ENCODE measurements at regions not wholly inside any gene's neighbourhood (a gene's known extent, or its start where the extent isn't known, plus 50 kb on each side); places are given as distances from the start of the nearest gene placed in this dataset.
A peak's percentile ranks its signal among the peaks of the same experiment; 100 is the strongest.

DNA sequence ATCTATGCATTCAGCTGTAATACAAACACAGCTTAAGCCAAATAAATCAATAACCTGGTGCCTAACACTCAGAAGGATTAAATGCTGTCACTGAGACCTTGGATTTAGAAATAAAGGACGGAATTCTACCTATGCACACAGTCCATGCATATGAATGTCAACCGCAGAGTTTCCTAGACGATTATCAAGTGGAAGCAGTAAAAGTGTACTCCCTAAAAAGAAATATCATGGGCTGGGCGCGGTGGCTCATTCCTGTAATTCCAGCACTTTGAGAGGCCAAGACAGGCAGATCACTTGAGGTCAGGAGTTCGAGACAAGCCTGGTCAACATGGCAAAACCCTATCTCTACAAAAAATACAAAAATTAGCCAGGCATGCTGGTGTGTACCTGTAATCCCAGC lies 188.2 kb upstream of the DYRK2 start:
- peaks cover 0 to 35% (median 24%) of the 10 kb centered on the region in 4 donors for H3K4me1 ChIP-seq
- no peaks in the 10 kb centered on the region for H3K36me3 ChIP-seq
- H3K4me3 ChIP-seq = no peak overlapping the region
- H3K27ac ChIP-seq = no peak overlapping the region
- intact Hi-C loops (cut with DNase I) = no loop called here
- H3K9me3 ChIP-seq = no peaks in the 10 kb centered on the region
- no peak for TF ChIP-seq POLR2A (IDR thresholded peaks at IDR 0.05)
- no peak for TF ChIP-seq EP300 (IDR thresholded peaks at IDR 0.05)
- TF ChIP-seq POLR2AphosphoS5 (IDR thresholded peaks at IDR 0.05) = no peak
- no peak for TF ChIP-seq CTCF (IDR thresholded peaks at IDR 0.05)
- 67 to 77% methylated on average over 6 of the region's 6 CpGs for WGBS, 2 donors
- DNase-seq = no peak
- H3K27me3 ChIP-seq = no peaks in the 10 kb centered on the region

DNA sequence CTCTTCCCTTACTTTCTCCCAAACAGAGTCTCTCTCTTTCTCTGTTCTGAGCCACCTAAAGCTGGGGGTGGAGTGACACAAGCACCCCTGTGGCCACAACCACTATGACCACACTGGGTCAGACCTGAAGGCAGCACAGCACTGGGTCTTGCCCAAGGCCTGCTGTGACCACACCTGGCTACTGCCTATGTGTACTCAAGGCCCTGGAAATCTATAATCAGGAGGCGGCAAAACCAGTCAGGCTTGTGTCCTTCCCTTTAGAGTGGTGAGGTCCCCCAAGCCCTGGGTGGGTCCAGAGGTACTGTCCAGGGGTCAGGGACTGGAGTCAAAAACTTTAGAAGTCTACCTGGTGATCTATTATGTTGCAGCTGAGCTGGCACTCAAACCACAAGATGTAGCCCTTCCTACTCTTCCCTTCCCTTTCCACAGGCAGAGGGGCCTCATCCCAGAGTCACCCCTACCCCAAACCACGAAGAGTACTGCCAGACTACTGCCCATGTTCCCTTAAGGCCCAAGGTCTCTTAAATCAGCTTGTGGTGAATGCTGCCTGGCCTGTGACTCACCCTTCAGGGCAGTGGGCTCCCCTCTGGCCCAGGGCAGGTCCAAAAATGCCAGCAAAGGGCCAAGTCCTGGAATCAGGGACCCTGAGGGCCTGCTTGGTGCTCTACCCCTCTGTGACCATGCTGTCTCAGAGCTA lies 179.8 kb upstream of the DYRK2 start:
- H3K9me3 ChIP-seq = no peaks in the 10 kb centered on the region
- H3K4me3 ChIP-seq = no peak overlapping the region
- no peak for TF ChIP-seq POLR2A (IDR thresholded peaks at IDR 0.05)
- no peak for TF ChIP-seq CTCF (IDR thresholded peaks at IDR 0.05)
- intact Hi-C loops (cut with DNase I) = no loop called here
- peaks cover 0 to 40% (median 30%) of the 10 kb centered on the region in 4 donors for H3K4me1 ChIP-seq
- no peak for DNase-seq
- peak overlapping the region in 2 of 4 donors; percentile 60 to 68 for H3K27ac ChIP-seq
- 70 to 81% methylated on average over 2 of the region's 2 CpGs for WGBS, 2 donors
- H3K27me3 ChIP-seq = no peaks in the 10 kb centered on the region
- no peaks in the 10 kb centered on the region for H3K36me3 ChIP-seq

GRCh38 chr12:67469666-67470065 lies 178.9 kb upstream of the DYRK2 start:
- Histone ChIP-seq H3K9me3 (no peaks in the 10 kb centered on the region), H3K36me3 (no peaks in the 10 kb centered on the region), H3K27ac (peak overlapping the region in 3 of 4 donors; percentile 52 to 68 (median 60)), H3K27me3 (no peaks in the 10 kb centered on the region), H3K4me3 (no peak overlapping the region), H3K4me1 (peaks cover 0 to 41% (median 30%) of the 10 kb centered on the region in 4 donors)
- DNase-seq = peak; percentile 63
- WGBS, 2 donors = 72 to 92% methylated on average over 2 of the region's 2 CpGs
- no peak for TF ChIP-seq CTCF (IDR thresholded peaks at IDR 0.05)
- no peak for TF ChIP-seq POLR2A (IDR thresholded peaks at IDR 0.05)
- peak in 1 of 4 donors; percentile 15 for TF ChIP-seq POLR2AphosphoS5 (IDR thresholded peaks at IDR 0.05)
- intact Hi-C loops (cut with DNase I) = no loop called here

DNA sequence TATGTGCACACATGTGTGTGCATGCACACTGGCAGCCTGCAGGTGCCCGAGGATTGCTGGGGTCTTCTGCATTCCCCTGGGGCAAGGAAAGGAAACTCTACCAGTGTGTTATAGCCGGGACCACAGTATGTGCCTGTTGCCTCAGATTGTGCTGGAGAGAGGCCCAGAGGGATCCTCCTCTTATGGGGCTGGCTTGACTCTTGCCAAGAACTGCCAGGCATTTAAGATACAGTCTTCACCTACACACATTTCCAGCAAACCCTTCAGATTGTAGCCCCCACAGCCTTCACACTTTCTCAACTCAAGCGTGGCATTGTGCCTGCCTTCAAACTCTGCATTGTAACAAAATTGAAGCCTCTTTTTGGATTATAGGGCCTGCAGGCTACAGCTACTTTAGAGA lies 176.7 kb upstream of the DYRK2 start:
- intact Hi-C loops (cut with DNase I) = no loop called here
- no peak for DNase-seq

More for the DNA sequence above, 176.7 kb upstream of the DYRK2 start:
- H3K4me3 ChIP-seq = no peak overlapping the region
- no peaks in the 10 kb centered on the region for H3K36me3 ChIP-seq
- H3K27ac ChIP-seq = peak overlapping the region in 3 of 4 donors; percentile 11 to 57 (median 54)
- H3K9me3 ChIP-seq = no peaks in the 10 kb centered on the region
- TF ChIP-seq POLR2A (IDR thresholded peaks at IDR 0.05) (no peak), POLR2AphosphoS5 (IDR thresholded peaks at IDR 0.05) (no peak), EP300 (IDR thresholded peaks at IDR 0.05) (no peak), CTCF (IDR thresholded peaks at IDR 0.05) (no peak)
- whole genome bisulfite sequencing, 2 donors = 69 to 87% methylated on average over 3 of the region's 3 CpGs
- H3K4me1 ChIP-seq = peaks cover 0 to 51% (median 33%) of the 10 kb centered on the region in 4 donors
- no peaks in the 10 kb centered on the region for H3K27me3 ChIP-seq
